HG03521 (cell line): ENCODE measurements at regions not wholly inside any gene's neighbourhood (a gene's known extent, or its start where the extent isn't known, plus 50 kb on each side); places are given as distances from the start of the nearest gene placed in this dataset.

ENCODE experiments used
- ATAC-seq: cut with Tn5 transposase; IDR thresholded peaks from one replicate; pipeline ENCODE4 v1.9.1; 2021; ENCODE audit warnings: mild to moderate bottlenecking, moderate library complexity; ENCODE audit not compliant: unreplicated experiment

GRCh38 chr9:28782630-28783029 lies 1209.3 kb upstream of the C9orf72 start:
- no peak for ATAC-seq

- ATAC-seq: no peak
These were observed 1219.4 kb upstream of the C9orf72 start for GRCh38 chr9:28792716-28793115.

GRCh38 chr9:28799876-28800275 lies 1226.6 kb upstream of the C9orf72 start:
- ATAC-seq: no peak

- ATAC-seq: no peak
These were observed 1228.0 kb upstream of the C9orf72 start for GRCh38 chr9:28801144-28801799.

GRCh38 chr9:28805197-28805596 lies 1231.9 kb upstream of the C9orf72 start:
- no peak for ATAC-seq

- no peak for ATAC-seq
These were observed 1234.8 kb upstream of the C9orf72 start for GRCh38 chr9:28808042-28808441.

- ATAC-seq: no peak
These were observed 1237.3 kb upstream of the C9orf72 start for GRCh38 chr9:28810388-28811075.

GRCh38 chr9:28820741-28821140 lies 1247.5 kb upstream of the C9orf72 start:
- ATAC-seq: no peak

- ATAC-seq: no peak
These were observed 1248.0 kb upstream of the C9orf72 start for GRCh38 chr9:28821240-28821639.

GRCh38 chr9:28824432-28824963 lies 1251.2 kb upstream of the C9orf72 start:
- no peak for ATAC-seq

- no peak for ATAC-seq
These were observed 1259.0 kb upstream of the C9orf72 start for GRCh38 chr9:28832168-28832770.

GRCh38 chr9:28834156-28834555 lies 1260.9 kb upstream of the C9orf72 start:
- no peak for ATAC-seq

GRCh38 chr9:28839778-28840430 lies 1266.6 kb upstream of the C9orf72 start:
- ATAC-seq: no peak

GRCh38 chr9:28841775-28842174 lies 1268.5 kb upstream of the C9orf72 start:
- no peak for ATAC-seq

- no peak for ATAC-seq
These were observed 1274.0 kb upstream of the C9orf72 start for GRCh38 chr9:28847331-28847730.

- ATAC-seq: no peak
These were observed 1275.4 kb upstream of the C9orf72 start for GRCh38 chr9:28848671-28849070.

- ATAC-seq: no peak
These were observed 1280.2 kb upstream of the C9orf72 start for GRCh38 chr9:28853477-28853876.

GRCh38 chr9:28866951-28867350 lies 1293.7 kb upstream of the C9orf72 start:
- ATAC-seq: no peak

- no peak for ATAC-seq
These were observed 1295.1 kb upstream of the C9orf72 start for GRCh38 chr9:28868228-28868990.

GRCh38 chr9:28882529-28882928 lies 1309.2 kb upstream of the C9orf72 start:
- no peak for ATAC-seq

- ATAC-seq: no peak
These were observed 1310.0 kb upstream of the C9orf72 start for GRCh38 chr9:28883234-28883633.
